RWPE1 (cell line): ENCODE measurements at regions not wholly inside any gene's neighbourhood (a gene's known extent, or its start where the extent isn't known, plus 50 kb on each side); places are given as distances from the start of the nearest gene placed in this dataset.

ENCODE experiments used
- CTCF ChIA-PET: fragments of 350-600 bp; sonication (Branson Sonifier 250); formaldehyde crosslinking; extraction: SDS; loops from one replicate; lab custom pipeline; 2021; lab: Yijun Ruan, JAX
- POLR2A ChIA-PET: fragments of 400-600 bp; formaldehyde crosslinking; extraction: SDS; loops from one replicate; lab custom pipeline; 2020; ENCODE audit warnings: antibody characterized with exemption; ENCODE audit not compliant: low non-redundant PET; lab: Yijun Ruan, JAX
- DNase-seq: peaks from one replicate; pipeline ENCODE4 v3.0.0; 2012; ENCODE audit warnings: low spot score
- H3K27ac ChIP-seq: fragments of 450-650 bp; 2 replicates; pipeline ENCODE4 v1.5.1; 2017
- TF ChIP-seq, protein P1 (sequence below): fragments of 450-650 bp; conservative IDR thresholded peaks from 2 replicates; pipeline ENCODE4 v1.5.1; 2017; ENCODE audit warnings: low read depth, mild to moderate bottlenecking

DNA sequence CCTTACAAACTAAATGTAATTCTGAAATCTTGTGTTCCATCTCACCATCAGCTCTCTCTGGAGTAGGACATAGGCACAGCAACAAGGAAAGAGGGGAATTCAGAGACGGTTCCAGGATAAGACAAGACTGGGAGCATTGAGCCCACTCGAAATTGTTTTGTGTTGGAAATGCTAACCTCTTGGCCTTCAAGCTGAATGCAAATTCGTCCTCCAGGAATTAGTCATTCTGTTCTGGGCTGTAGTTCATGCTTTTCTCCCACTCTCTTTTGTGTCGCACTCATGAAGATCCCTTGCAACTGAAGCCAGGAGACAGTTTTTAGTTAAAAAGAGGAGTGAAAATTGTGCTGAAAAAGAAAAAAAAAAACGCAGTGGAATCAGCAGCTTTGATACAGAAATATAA lies 121.7 kb upstream of the SEMA6A start:
- no peak for DNase-seq
- CTCF ChIA-PET, result no interaction called here
- TF ChIP-seq, protein P1, sequence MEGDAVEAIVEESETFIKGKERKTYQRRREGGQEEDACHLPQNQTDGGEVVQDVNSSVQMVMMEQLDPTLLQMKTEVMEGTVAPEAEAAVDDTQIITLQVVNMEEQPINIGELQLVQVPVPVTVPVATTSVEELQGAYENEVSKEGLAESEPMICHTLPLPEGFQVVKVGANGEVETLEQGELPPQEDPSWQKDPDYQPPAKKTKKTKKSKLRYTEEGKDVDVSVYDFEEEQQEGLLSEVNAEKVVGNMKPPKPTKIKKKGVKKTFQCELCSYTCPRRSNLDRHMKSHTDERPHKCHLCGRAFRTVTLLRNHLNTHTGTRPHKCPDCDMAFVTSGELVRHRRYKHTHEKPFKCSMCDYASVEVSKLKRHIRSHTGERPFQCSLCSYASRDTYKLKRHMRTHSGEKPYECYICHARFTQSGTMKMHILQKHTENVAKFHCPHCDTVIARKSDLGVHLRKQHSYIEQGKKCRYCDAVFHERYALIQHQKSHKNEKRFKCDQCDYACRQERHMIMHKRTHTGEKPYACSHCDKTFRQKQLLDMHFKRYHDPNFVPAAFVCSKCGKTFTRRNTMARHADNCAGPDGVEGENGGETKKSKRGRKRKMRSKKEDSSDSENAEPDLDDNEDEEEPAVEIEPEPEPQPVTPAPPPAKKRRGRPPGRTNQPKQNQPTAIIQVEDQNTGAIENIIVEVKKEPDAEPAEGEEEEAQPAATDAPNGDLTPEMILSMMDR, result no peak
- POLR2A ChIA-PET, result no interaction called here
- no peak overlapping the region for H3K27ac ChIP-seq

DNA sequence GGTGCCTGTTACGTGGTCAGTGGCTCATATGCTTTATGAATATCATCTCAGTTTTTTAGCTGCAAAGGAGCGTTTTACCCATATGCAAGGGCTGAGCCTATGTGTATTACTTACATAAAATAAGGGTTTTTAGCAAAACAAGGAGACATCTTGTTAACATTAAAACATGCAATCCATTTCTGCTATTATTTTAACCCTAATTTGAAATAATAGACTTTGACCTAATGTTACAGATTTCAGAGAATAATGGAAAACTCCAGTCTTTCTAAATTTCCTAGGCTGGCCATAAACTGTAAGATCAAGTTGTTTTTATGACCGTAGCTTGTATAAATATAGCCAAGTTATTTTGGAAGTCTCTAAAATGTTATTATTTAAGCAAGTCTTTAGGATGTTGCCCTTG lies 121.1 kb upstream of the SEMA6A start:
- TF ChIP-seq, protein P1, result no peak
- CTCF ChIA-PET, result no interaction called here

GRCh38 chr5:116686438-116686837 lies 111.8 kb upstream of the SEMA6A start:
- ChIA-PET POLR2A (no interaction called here), CTCF (no interaction called here)
- DNase-seq, result no peak
- no peak overlapping the region for H3K27ac ChIP-seq
- TF ChIP-seq, protein P1, result no peak

More for the DNA sequence above, 121.1 kb upstream of the SEMA6A start:
- POLR2A ChIA-PET, result no interaction called here
- H3K27ac ChIP-seq, result no peak overlapping the region
- DNase-seq, result no peak

GRCh38 chr5:116685931-116686330 lies 111.3 kb upstream of the SEMA6A start:
- TF ChIP-seq, protein P1, result no peak
- no peak for DNase-seq
- CTCF ChIA-PET, result no interaction called here
- POLR2A ChIA-PET, result no interaction called here
- H3K27ac ChIP-seq, result no peak overlapping the region

- ChIA-PET POLR2A (no interaction called here), CTCF (no interaction called here)
- DNase-seq, result no peak
- no peak overlapping the region for H3K27ac ChIP-seq
- TF ChIP-seq, protein P1, result no peak
Observed at GRCh38 chr5:116685069-116685468, 110.4 kb upstream of the SEMA6A start.

- TF ChIP-seq, protein P1, result no peak
- no peak overlapping the region for H3K27ac ChIP-seq
- DNase-seq, result no peak
- ChIA-PET POLR2A (no interaction called here), CTCF (no interaction called here)
Observed at GRCh38 chr5:116681334-116682013, 106.9 kb upstream of the SEMA6A start.
